Heart right ventricle (tissue), 16 donors: ENCODE measurements at regions not wholly inside any gene's neighbourhood (a gene's known extent, or its start where the extent isn't known, plus 50 kb on each side); places are given as distances from the start of the nearest gene placed in this dataset.
A peak's percentile ranks its signal among the peaks of the same experiment; 100 is the strongest.

Experiments used
- ATAC-seq, 8 donors: fragments of 200-7000 bp; cut with Tn5 transposase; one replicate each; pipeline ENCODE4 v1.9.1; 2020; ENCODE audit warnings: mild to moderate bottlenecking in 8 of 8, moderate library complexity in 8 of 8, moderate number of reproducible peaks in 1 of 8
- DNase-seq, 2 donors: peaks; one replicate each; pipeline ENCODE4 v3.0.0-alpha.2; 2020
- H3K27ac ChIP-seq, 10 donors: fragments of 200-600 bp; sonication (generic) in 2 of 10; one replicate each; pipeline versions ENCODE4 v1.5.0 to v1.8.0; 2020 to 2022; ENCODE audit warnings: mild to moderate bottlenecking in 3 of 10
- H3K27me3 ChIP-seq, 7 donors: fragments of 200-600 bp; one replicate each; pipeline ENCODE4 v1.8.0; 2021 to 2022; ENCODE audit warnings: mild to moderate bottlenecking in 2 of 7
- H3K36me3 ChIP-seq, 9 donors: fragments of 200-600 bp; sonication (generic) in 1 of 9; one replicate each; pipeline versions ENCODE4 v1.5.0 to v1.8.0; 2020 to 2022; ENCODE audit warnings: mild to moderate bottlenecking in 2 of 9
- H3K4me1 ChIP-seq, 9 donors: fragments of 200-600 bp; sonication (generic) in 1 of 9; one replicate each; pipeline versions ENCODE4 v1.5.0 to v1.8.0; 2020 to 2022; ENCODE audit warnings: mild to moderate bottlenecking in 4 of 9
- H3K4me3 ChIP-seq, 10 donors: fragments of 200-600 bp; sonication (generic) in 2 of 10; one replicate each; pipeline versions ENCODE4 v1.5.0 to v1.8.0; 2020 to 2022; ENCODE audit warnings: mild to moderate bottlenecking in 7 of 10, moderate library complexity in 2 of 10
- H3K9me3 ChIP-seq, 11 donors: fragments of 200-600 bp in 10 of 11; sonication (generic) in 2 of 11; one replicate each; pipeline versions ENCODE4 v1.5.0 to v1.8.0; 2013 to 2022; ENCODE audit warnings: mild to moderate bottlenecking in 2 of 11, control low read depth in 1 of 11, moderate library complexity in 1 of 11
- CTCF ChIP-seq, 9 donors: fragments of 200-600 bp; sonication (generic) in 2 of 9; IDR thresholded peaks; one replicate each; pipeline versions ENCODE4 v1.5.0 to v1.8.0; 2021 to 2022; ENCODE audit warnings: antibody characterized with exemption in 9 of 9, mild to moderate bottlenecking in 5 of 9, moderate library complexity in 1 of 9
- WGBS, 2 donors: extraction: QIAGEN DNeasy Blood & Tissue Kit; methylation state at CpG; one replicate each; pipeline ENCODE4 v1.1.7; 2013; ENCODE audit warnings: inconsistent platforms in 1 of 2; 5-methylcytosine and 5-hydroxymethylcytosine counted together
- intact Hi-C, 10 donors: fragments of 100-400 bp; cut with DNase I; formaldehyde crosslinking; loops; one replicate each; pipeline versions ENCODE4 v1.11.1 to v1.14.2; 2022
- donor health status: Arrhythmogenic right ventricular cardiomyopathy.
- donor health status: ischemic (EF 13 %, LVEDD 7.1; RV severe dilation, severe dysfunction).
- donor health status: healthy with polysubstance abuse.
- donor health status: DM: no; HTN: yes; CAD: no.
- donor health status: DM: no; HTN: no; CAD: no.
- donor health status: ischemic (EF 25% LVEDD 6.9; RV normal size, moderate dysfunction).
- donor health status: ischemic (EF 25% LVEDD 5.7; RV mildly dilated, moderate dysfunction).
- donor health status: healthy.
- donor health status: DM: yes; HTN: yes; CAD: no.
- donor health status: Ischemic cardiomyopathy.
- donor health status: ischemic (EF 35%, LVEDD 5.7; RV mildly dilated, moderate dysfunction).
- donor health status: nonischemic (EF 11% LVEDD 7.7; RV severe dilation, severe dysfunction).
- donor health status: DM: yes; HTN: yes; CAD: no.
- donor health status: PGD.
- donor health status: ischemic (EF 29% LVEDD 5.4; RV normal size, mild dysfunction).
- donor health status: nonischemic (EF 23%, LVEDD 6.1; RV moderate dilation, normal function).

GRCh38 chr9:13725516-13725915 is 446.0 kb upstream of the MPDZ start:
- Histone ChIP-seq H3K27me3 (no peaks in the 10 kb centered on the region), H3K9me3 (peaks cover 0 to 14% (median 0%) of the 10 kb centered on the region in 11 donors), H3K36me3 (no peaks in the 10 kb centered on the region), H3K4me1 (peaks cover 0 to 16% (median 8%) of the 10 kb centered on the region in 9 donors), H3K4me3 (no peak overlapping the region), H3K27ac (no peak overlapping the region)
- no peak for TF ChIP-seq CTCF (IDR thresholded peaks at IDR 0.05)
- intact Hi-C loops: no loop called here
- WGBS, 2 donors: 93 to 100% methylated on average over 2 of the region's 2 CpGs
- DNase-seq (no peak), ATAC-seq (no peak)

GRCh38 chr9:13721481-13722235 is 442.2 kb upstream of the MPDZ start:
- ATAC-seq (no peak), DNase-seq (no peak)
- 83 to 88% methylated on average over 1 of the region's 1 CpG for WGBS, 2 donors
- H3K27me3 ChIP-seq: no peaks in the 10 kb centered on the region
- no peaks in the 10 kb centered on the region for H3K36me3 ChIP-seq
- H3K4me1 ChIP-seq: peaks cover 0 to 27% (median 14%) of the 10 kb centered on the region in 9 donors
- H3K9me3 ChIP-seq: peaks cover 0 to 14% (median 0%) of the 10 kb centered on the region in 11 donors
- no peak overlapping the region for H3K4me3 ChIP-seq
- no peak overlapping the region for H3K27ac ChIP-seq
- intact Hi-C loops: no loop called here
- TF ChIP-seq CTCF (IDR thresholded peaks at IDR 0.05): no peak

GRCh38 chr9:13719981-13720676 is 440.6 kb upstream of the MPDZ start:
- H3K36me3 ChIP-seq: no peaks in the 10 kb centered on the region
- peaks cover 0 to 14% (median 0%) of the 10 kb centered on the region in 11 donors for H3K9me3 ChIP-seq
- H3K27me3 ChIP-seq: no peaks in the 10 kb centered on the region
- ATAC-seq (peak in 1 of 8 donors; percentile 18), DNase-seq (no peak)
- intact Hi-C loops: loop anchor here in 2 of 10 donors (10.0 kb wide), 2 partner anchors 55 to 125 kb away; no protein-coding TSS in a partner anchor
- TF ChIP-seq CTCF (IDR thresholded peaks at IDR 0.05): no peak
- H3K4me3 ChIP-seq: no peak overlapping the region
- H3K27ac ChIP-seq: no peak overlapping the region
- peaks cover 0 to 39% (median 22%) of the 10 kb centered on the region in 9 donors for H3K4me1 ChIP-seq
- WGBS, 2 donors: 74 to 76% methylated on average over 6 of the region's 6 CpGs

GRCh38 chr9:13719446-13719845 is 440.0 kb upstream of the MPDZ start:
- DNase-seq (no peak), ATAC-seq (no peak)
- WGBS, 2 donors: 55 to 71% methylated on average over 1 of the region's 1 CpG
- no peaks in the 10 kb centered on the region for H3K27me3 ChIP-seq
- intact Hi-C loops: loop anchor here in 2 of 10 donors (10.0 kb wide), 2 partner anchors 55 to 125 kb away; no protein-coding TSS in a partner anchor
- no peak for TF ChIP-seq CTCF (IDR thresholded peaks at IDR 0.05)
- H3K4me1 ChIP-seq: peaks cover 0 to 39% (median 22%) of the 10 kb centered on the region in 9 donors
- no peak overlapping the region for H3K4me3 ChIP-seq
- H3K9me3 ChIP-seq: peaks cover 0 to 14% (median 0%) of the 10 kb centered on the region in 11 donors
- H3K36me3 ChIP-seq: no peaks in the 10 kb centered on the region
- no peak overlapping the region for H3K27ac ChIP-seq
